Neural progenitor cell (in vitro differentiated cells): ENCODE measurements at regions not wholly inside any gene's neighbourhood (a gene's known extent, or its start where the extent isn't known, plus 50 kb on each side); places are given as distances from the start of the nearest gene placed in this dataset.

Experiments used
- CTCF ChIP-seq: fragments of 200-600 bp; sonication (generic); IDR thresholded peaks from 2 replicates; pipeline ENCODE4 v1.5.1; 2017; ENCODE audit warnings: antibody characterized with exemption, mild to moderate bottlenecking
- EZH2 ChIP-seq: fragments of 200-600 bp; sonication (generic); IDR thresholded peaks from 2 replicates; pipeline ENCODE4 v1.6.1; 2017; ENCODE audit warnings: antibody characterized with exemption, mild to moderate bottlenecking, moderate library complexity
- EZH2phosphoT487 ChIP-seq: fragments of 200-600 bp; sonication (generic); IDR thresholded peaks from 2 replicates; pipeline ENCODE4 v1.6.1; 2017; ENCODE audit warnings: antibody characterized with exemption

- TF ChIP-seq CTCF = no peak
- TF ChIP-seq EZH2 = no peak
- no peak for TF ChIP-seq EZH2phosphoT487
Observed at GRCh38 chr5:17709011-17709710, 74.9 kb downstream of the TAF11L14 start.
